Erythroblast (primary cell): ENCODE measurements at regions not wholly inside any gene's neighbourhood (a gene's known extent, or its start where the extent isn't known, plus 50 kb on each side); places are given as distances from the start of the nearest gene placed in this dataset.

Source experiments
- GATA1 ChIP-seq: IDR thresholded peaks from 2 replicates; pipeline ENCODE4 v1.6.1; 2011; ENCODE audit warnings: low read depth, mild to moderate bottlenecking, control low read depth, low read length, moderate library complexity
- POLR2A ChIP-seq: IDR thresholded peaks from 2 replicates; pipeline ENCODE4 v1.6.1; 2011; ENCODE audit warnings: mild to moderate bottlenecking, low read length

- TF ChIP-seq POLR2A (no peak), GATA1 (no peak)
These were observed 156.4 kb upstream of the HMGA2 start for GRCh38 chr12:65667932-65668331.
